DND-41 (cell line): ENCODE measurements at regions not wholly inside any gene's neighbourhood (a gene's known extent, or its start where the extent isn't known, plus 50 kb on each side); places are given as distances from the start of the nearest gene placed in this dataset.

ENCODE experiments used
- CTCF ChIP-seq: IDR thresholded peaks from 2 replicates; pipeline ENCODE4 v1.5.1; 2012; ENCODE audit warnings: borderline replicate concordance, low read length, moderate library complexity, mild to moderate bottlenecking; ENCODE audit not compliant: poor library complexity, severe bottlenecking; ENCODE audit errors: extremely low read depth
- EZH2 ChIP-seq: IDR thresholded peaks from 3 replicates; pipeline ENCODE4 v1.6.1; 2012; ENCODE audit warnings: borderline replicate concordance, low read depth, mild to moderate bottlenecking, moderate library complexity, low read length, inconsistent platforms; ENCODE audit not compliant: severe bottlenecking

DNA sequence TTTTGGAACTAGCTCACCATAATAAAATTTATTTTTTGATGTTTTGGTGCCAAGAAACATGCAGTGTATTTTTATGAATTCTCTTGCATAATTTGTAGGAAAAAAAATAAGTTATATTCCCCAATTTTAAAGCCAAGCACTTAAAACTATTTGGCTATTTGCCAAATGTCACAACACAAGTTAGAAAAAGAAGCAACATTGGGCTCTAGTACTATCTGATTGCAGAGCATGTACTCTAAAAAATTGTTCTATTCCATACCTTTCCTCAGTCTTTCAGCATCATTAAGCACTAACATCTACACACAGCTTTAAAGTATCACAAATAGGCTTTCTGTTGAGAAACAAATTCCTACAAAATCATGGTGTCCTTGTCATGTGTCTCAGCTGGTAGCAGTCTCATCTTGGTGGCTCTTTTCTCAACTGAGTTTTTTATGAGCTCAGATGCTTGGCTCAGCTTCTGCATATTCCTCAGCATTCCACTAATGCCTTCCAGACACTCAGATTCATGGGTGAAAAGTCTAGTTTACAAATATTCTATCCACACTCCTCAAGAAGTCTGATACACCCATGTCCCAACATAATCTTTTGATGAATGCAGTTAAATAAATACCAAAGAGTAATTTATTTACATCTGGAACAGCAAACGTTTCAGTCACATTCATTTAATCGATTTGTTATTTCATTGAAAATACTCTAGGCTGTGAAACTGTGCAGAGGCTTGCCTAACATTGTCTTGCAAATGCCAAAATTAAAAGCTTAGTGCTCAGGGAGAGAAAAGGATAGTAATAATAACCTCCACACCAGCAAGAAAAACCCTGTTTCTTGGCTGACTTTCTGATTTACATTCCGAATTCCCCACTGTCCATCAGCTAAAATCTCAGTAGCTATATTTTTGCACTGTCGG, 2209.9 kb downstream of the PCDH7 start:
- TF ChIP-seq CTCF (no peak), EZH2 (no peak)
